Neural cell (in vitro differentiated cells): ENCODE measurements at regions not wholly inside any gene's neighbourhood (a gene's known extent, or its start where the extent isn't known, plus 50 kb on each side); places are given as distances from the start of the nearest gene placed in this dataset.

Experiments
- H2AFZ ChIP-seq: fragments of 200-600, 300-800 bp; sonication (generic), shearing (Covaris generic); 2 replicates; pipeline ENCODE4 v1.6.0; 2014; ENCODE audit warnings: low read depth, mild to moderate bottlenecking, antibody characterized with exemption, low read length, moderate library complexity
- H3F3A ChIP-seq: fragments of 200-600 bp; shearing (Covaris generic); 2 replicates; pipeline ENCODE4 v1.6.1; 2016; ENCODE audit warnings: mild to moderate bottlenecking, moderate library complexity, mixed read lengths, antibody characterized with exemption, low read length; ENCODE audit not compliant: insufficient read depth, poor library complexity, severe bottlenecking
- H3K27ac ChIP-seq: fragments of 200-600, 300-800 bp; sonication (generic), shearing (Covaris generic); 2 replicates; pipeline ENCODE4 v1.5.1; 2014; ENCODE audit warnings: mild to moderate bottlenecking, low read length, moderate library complexity
- H3K27me3 ChIP-seq: fragments of 300-800, 200-600 bp; sonication (generic), shearing (Covaris generic); 2 replicates; pipeline ENCODE4 v1.6.0; 2014; ENCODE audit warnings: mild to moderate bottlenecking, low read depth, low read length, moderate library complexity; ENCODE audit not compliant: insufficient read depth
- H3K36me3 ChIP-seq: fragments of 300-800, 200-600 bp; sonication (generic), shearing (Covaris generic); 2 replicates; pipeline ENCODE4 v1.5.1; 2014; ENCODE audit warnings: mild to moderate bottlenecking, antibody characterized with exemption, low read length, moderate library complexity; ENCODE audit not compliant: insufficient read depth
- H3K4me2 ChIP-seq: fragments of 300-800, 200-600 bp; sonication (generic), shearing (Covaris generic); 2 replicates; pipeline ENCODE4 v1.6.0; 2014; ENCODE audit warnings: mild to moderate bottlenecking, low read length
- H3K4me3 ChIP-seq: fragments of 300-800, 200-600 bp; sonication (generic), shearing (Covaris generic); 2 replicates; pipeline ENCODE4 v1.5.1; 2014; ENCODE audit warnings: mild to moderate bottlenecking, low read length, moderate library complexity
- H3K79me2 ChIP-seq: fragments of 200-600 bp; shearing (Covaris generic); replicated peaks from 2 replicates; pipeline ENCODE4 v1.6.0; 2014; ENCODE audit warnings: mild to moderate bottlenecking, low read length, moderate library complexity; ENCODE audit not compliant: insufficient read depth
- H3K9ac ChIP-seq: fragments of 300-800, 200-600 bp; sonication (generic), shearing (Covaris generic); 2 replicates; pipeline ENCODE4 v1.6.1; 2016; ENCODE audit warnings: mild to moderate bottlenecking, low read length, mixed read lengths
- H3K9me2 ChIP-seq: fragments of 200-600 bp; shearing (Covaris generic); 2 replicates; pipeline ENCODE4 v1.6.1; 2016; ENCODE audit warnings: mild to moderate bottlenecking, low read length, mixed read lengths; ENCODE audit not compliant: insufficient read depth
- H3K9me3 ChIP-seq: fragments of 200-600, 300-800 bp; sonication (generic), shearing (Covaris generic); 2 replicates; pipeline ENCODE4 v1.6.1; 2016; ENCODE audit warnings: mild to moderate bottlenecking, mixed run types, low read length, moderate library complexity, mixed read lengths
- H4K20me1 ChIP-seq: fragments of 200-600 bp; shearing (Covaris generic); 2 replicates; pipeline ENCODE4 v1.6.1; 2016; ENCODE audit warnings: mild to moderate bottlenecking, mixed run types; ENCODE audit not compliant: insufficient read depth
- EP300 ChIP-seq: fragments of 450-650 bp; conservative IDR thresholded peaks from 2 replicates; pipeline ENCODE4 v1.6.1; 2014; ENCODE audit warnings: antibody characterized with exemption, mild to moderate bottlenecking, moderate library complexity; ENCODE audit not compliant: poor library complexity, severe bottlenecking
- EZH2 ChIP-seq: fragments of 200-600, 300-800 bp; shearing (Covaris generic), sonication (generic); IDR thresholded peaks from 2 replicates; pipeline ENCODE4 v1.6.1; 2014; ENCODE audit warnings: antibody characterized with exemption, low read length, borderline replicate concordance, mild to moderate bottlenecking; ENCODE audit not compliant: insufficient read depth, poor library complexity, severe bottlenecking
- MXI1 ChIP-seq: fragments of 450-650 bp; conservative IDR thresholded peaks from 2 replicates; pipeline ENCODE4 v1.6.1; 2014; ENCODE audit warnings: antibody characterized with exemption, mild to moderate bottlenecking; ENCODE audit not compliant: poor library complexity, severe bottlenecking
- POLR2AphosphoS5 ChIP-seq: IDR thresholded peaks from 2 replicates; pipeline ENCODE4 v1.6.1; 2012
- RAD21 ChIP-seq: fragments of 450-650 bp; conservative IDR thresholded peaks from 2 replicates; pipeline ENCODE4 v1.6.1; 2014; ENCODE audit warnings: antibody characterized with exemption, mild to moderate bottlenecking, moderate library complexity
- SMC3 ChIP-seq: fragments of 450-650 bp; conservative IDR thresholded peaks from 2 replicates; pipeline ENCODE4 v1.6.1; 2014; ENCODE audit warnings: antibody characterized with exemption, mild to moderate bottlenecking, moderate library complexity; ENCODE audit not compliant: poor library complexity
- TAF1 ChIP-seq: IDR thresholded peaks from 2 replicates; pipeline ENCODE4 v1.6.1; 2012; ENCODE audit warnings: low read depth
- TF ChIP-seq, protein P1 (sequence below): IDR thresholded peaks from 2 replicates; pipeline ENCODE4 v1.6.1; 2012; ENCODE audit warnings: borderline replicate concordance
- TF ChIP-seq, protein P2 (sequence below): fragments of 450-650 bp; IDR thresholded peaks from 2 replicates; pipeline ENCODE4 v1.5.1; 2014; ENCODE audit warnings: antibody characterized with exemption, mild to moderate bottlenecking, moderate library complexity; ENCODE audit not compliant: poor library complexity, severe bottlenecking

DNA sequence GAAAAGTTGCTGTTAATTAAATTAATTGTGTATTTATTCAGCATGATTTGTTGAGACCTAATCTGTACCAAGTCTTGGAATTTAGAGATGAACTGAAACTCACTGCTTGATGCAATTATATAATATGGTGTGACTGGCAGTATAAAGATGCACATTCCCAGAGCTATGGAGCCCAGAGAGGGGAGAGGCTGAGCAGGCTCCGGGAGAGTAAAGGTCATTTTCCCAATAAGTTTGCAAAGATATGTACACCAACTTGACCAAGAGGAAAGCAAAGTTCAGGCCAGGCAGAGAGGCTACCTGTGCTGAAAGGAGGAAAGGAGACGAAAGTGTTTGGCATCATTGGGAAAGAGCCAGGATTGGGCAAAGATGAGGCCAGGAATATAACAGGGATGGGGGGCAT, 271.7 kb upstream of the KLF4 start:
- TF ChIP-seq TAF1 (no peak), RAD21 (no peak), POLR2AphosphoS5 (no peak), EZH2 (no peak), EP300 (no peak), MXI1 (no peak), SMC3 (no peak)
- TF ChIP-seq, protein P1, sequence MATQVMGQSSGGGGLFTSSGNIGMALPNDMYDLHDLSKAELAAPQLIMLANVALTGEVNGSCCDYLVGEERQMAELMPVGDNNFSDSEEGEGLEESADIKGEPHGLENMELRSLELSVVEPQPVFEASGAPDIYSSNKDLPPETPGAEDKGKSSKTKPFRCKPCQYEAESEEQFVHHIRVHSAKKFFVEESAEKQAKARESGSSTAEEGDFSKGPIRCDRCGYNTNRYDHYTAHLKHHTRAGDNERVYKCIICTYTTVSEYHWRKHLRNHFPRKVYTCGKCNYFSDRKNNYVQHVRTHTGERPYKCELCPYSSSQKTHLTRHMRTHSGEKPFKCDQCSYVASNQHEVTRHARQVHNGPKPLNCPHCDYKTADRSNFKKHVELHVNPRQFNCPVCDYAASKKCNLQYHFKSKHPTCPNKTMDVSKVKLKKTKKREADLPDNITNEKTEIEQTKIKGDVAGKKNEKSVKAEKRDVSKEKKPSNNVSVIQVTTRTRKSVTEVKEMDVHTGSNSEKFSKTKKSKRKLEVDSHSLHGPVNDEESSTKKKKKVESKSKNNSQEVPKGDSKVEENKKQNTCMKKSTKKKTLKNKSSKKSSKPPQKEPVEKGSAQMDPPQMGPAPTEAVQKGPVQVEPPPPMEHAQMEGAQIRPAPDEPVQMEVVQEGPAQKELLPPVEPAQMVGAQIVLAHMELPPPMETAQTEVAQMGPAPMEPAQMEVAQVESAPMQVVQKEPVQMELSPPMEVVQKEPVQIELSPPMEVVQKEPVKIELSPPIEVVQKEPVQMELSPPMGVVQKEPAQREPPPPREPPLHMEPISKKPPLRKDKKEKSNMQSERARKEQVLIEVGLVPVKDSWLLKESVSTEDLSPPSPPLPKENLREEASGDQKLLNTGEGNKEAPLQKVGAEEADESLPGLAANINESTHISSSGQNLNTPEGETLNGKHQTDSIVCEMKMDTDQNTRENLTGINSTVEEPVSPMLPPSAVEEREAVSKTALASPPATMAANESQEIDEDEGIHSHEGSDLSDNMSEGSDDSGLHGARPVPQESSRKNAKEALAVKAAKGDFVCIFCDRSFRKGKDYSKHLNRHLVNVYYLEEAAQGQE: no peak
- TF ChIP-seq, protein P2, sequence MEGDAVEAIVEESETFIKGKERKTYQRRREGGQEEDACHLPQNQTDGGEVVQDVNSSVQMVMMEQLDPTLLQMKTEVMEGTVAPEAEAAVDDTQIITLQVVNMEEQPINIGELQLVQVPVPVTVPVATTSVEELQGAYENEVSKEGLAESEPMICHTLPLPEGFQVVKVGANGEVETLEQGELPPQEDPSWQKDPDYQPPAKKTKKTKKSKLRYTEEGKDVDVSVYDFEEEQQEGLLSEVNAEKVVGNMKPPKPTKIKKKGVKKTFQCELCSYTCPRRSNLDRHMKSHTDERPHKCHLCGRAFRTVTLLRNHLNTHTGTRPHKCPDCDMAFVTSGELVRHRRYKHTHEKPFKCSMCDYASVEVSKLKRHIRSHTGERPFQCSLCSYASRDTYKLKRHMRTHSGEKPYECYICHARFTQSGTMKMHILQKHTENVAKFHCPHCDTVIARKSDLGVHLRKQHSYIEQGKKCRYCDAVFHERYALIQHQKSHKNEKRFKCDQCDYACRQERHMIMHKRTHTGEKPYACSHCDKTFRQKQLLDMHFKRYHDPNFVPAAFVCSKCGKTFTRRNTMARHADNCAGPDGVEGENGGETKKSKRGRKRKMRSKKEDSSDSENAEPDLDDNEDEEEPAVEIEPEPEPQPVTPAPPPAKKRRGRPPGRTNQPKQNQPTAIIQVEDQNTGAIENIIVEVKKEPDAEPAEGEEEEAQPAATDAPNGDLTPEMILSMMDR: no peak

DNA sequence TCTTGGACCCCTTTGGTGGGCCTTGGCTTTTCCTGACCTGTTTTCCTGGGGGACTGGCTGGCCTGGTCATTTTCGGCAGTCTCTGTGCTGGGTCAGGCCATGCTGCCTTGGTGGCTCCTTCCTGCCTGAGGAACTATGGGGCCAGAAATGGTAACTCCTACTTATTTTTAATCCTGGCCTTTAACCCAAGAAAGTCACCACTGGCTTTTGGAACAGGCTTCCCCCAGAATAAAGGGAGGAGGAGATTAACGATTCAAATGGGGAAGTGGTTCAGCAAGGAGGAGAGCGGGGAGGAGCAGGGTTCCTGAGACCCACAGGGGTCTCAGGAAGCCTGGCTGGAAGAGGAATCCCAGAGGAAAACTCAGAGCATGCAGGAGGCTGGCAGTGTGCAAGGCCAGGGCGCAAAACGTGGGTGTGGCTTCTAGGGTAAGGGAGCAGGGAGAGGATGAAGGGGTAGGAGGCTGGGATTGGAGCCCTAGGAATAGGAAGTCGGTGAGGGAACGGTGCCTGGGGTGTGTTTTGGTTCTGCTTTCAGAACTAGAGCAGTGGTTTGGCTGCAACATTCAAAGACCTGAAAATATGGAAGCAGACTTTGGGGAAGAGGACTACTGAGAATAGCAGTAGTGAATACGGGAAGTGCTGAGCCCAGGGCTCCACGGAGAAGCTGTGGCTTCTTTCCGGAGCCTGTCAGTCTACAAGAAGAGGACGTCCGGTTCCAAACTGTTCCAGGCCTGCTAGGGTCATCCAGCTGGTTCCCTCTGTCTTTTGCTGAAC, 271.1 kb upstream of the KLF4 start:
- Histone ChIP-seq H3K36me3 (no peaks in the 10 kb centered on the region), H3K4me2 (no peak overlapping the region), H3K9me3 (no peaks in the 10 kb centered on the region), H3K79me2 (no peaks in the 10 kb centered on the region), H3K9ac (no peak overlapping the region), H3K27me3 (no peaks in the 10 kb centered on the region), H4K20me1 (no peaks in the 10 kb centered on the region), H3F3A (no peaks in the 10 kb centered on the region), H3K27ac (no peak overlapping the region), H3K9me2 (no peaks in the 10 kb centered on the region), H2AFZ (no peak overlapping the region), H3K4me3 (no peak overlapping the region)
- TF ChIP-seq SMC3: no peak
- TF ChIP-seq, protein P2: no peak
- TF ChIP-seq EP300: no peak
- no peak for TF ChIP-seq RAD21
- TF ChIP-seq MXI1: no peak
- TF ChIP-seq POLR2AphosphoS5: no peak
- no peak for TF ChIP-seq EZH2

More for the DNA sequence above, 271.7 kb upstream of the KLF4 start:
- Histone ChIP-seq H3K4me3 (no peak overlapping the region), H3K9me3 (no peaks in the 10 kb centered on the region), H3K27ac (no peak overlapping the region), H3K9ac (no peak overlapping the region), H3F3A (no peaks in the 10 kb centered on the region), H3K79me2 (no peaks in the 10 kb centered on the region), H3K36me3 (no peaks in the 10 kb centered on the region), H3K4me2 (no peak overlapping the region), H4K20me1 (no peaks in the 10 kb centered on the region), H2AFZ (no peak overlapping the region), H3K9me2 (no peaks in the 10 kb centered on the region), H3K27me3 (no peaks in the 10 kb centered on the region)
